ENCODE measurements at regions not wholly inside any gene's neighbourhood (a gene's known extent, or its start where the extent isn't known, plus 50 kb on each side); places are given as distances from the start of the nearest gene placed in this dataset.
A peak's percentile ranks its signal among the peaks of the same experiment; 100 is the strongest.

GRCh38 chr2:224165901-224166319 is 126.8 kb upstream of the SERPINE2 start:
- ChIA-PET CTCF (interaction anchor here (0.7 kb wide), 1 partner anchor 80 kb away, joined by 3 read pairs; no protein-coding TSS in a partner anchor), RAD21 (ENCODE audit: unreplicated experiment) (no interaction called here), POLR2A (no interaction called here), SMC1A (ENCODE audit: uncharacterized antibody, unreplicated experiment) (no interaction called here)
- no peaks in the 10 kb centered on the region for H3K79me2 ChIP-seq (ENCODE audit: control insufficient read depth, insufficient read depth, low read length)
- no peak overlapping the region for H3K27ac ChIP-seq (ENCODE audit: control insufficient read depth, insufficient read depth)
- DNase-seq (ENCODE audit: low read depth, low spot score) (no peak), ATAC-seq (no peak), FAIRE-seq (no peak)
- no peak overlapping the region for H2AFZ ChIP-seq (ENCODE audit: control insufficient read depth, low read depth, low read length)
- no peaks in the 10 kb centered on the region for H3K4me1 ChIP-seq (ENCODE audit: control insufficient read depth, insufficient read depth, low read length)
- no peak for TF ChIP-seq RELA (IDR thresholded peaks at IDR 0.05; ENCODE audit: borderline replicate concordance, partially characterized antibody)
- 0 out of 2 replicates have a peak, but pooled peaks have one; percentile 22 for TF ChIP-seq RUNX3 (IDR thresholded peaks at IDR 0.05; ENCODE audit: low read length)
- TF ChIP-seq JUNB (IDR thresholded peaks at IDR 0.05) = peak; percentile 36; the same call in 1 of the 2 replicates
- no peak overlapping the region for H3K4me2 ChIP-seq (ENCODE audit: control insufficient read depth, insufficient read depth)
- no peaks in the 10 kb centered on the region for H3K9me3 ChIP-seq (replicated peaks; ENCODE audit: control insufficient read depth, insufficient read depth, low read length)
- H3K27me3 ChIP-seq (replicated peaks in 1 of 2; ENCODE audit: control insufficient read depth in 2 of 2, insufficient read depth in 2 of 2, low read length in 1 of 2) = no peaks in the 10 kb centered on the region; a peak in 1 of 4 replicates
- 0% methylated on average over 2 of the region's 2 CpGs for whole genome bisulfite sequencing (ENCODE audit: insufficient coverage, insufficient replicate concordance, low lambda C conversion rate, missing lambda C conversion rate)
- no peak overlapping the region for H3K9ac ChIP-seq (ENCODE audit: control insufficient read depth, insufficient read depth, low read length)
- no peak overlapping the region for H3K4me3 ChIP-seq
- in situ Hi-C loops (cut with MboI) (no loop called here), intact Hi-C loops (cut with micrococcal nuclease; ENCODE audit: unreplicated experiment) (no loop called here)
- BruUV-seq (replicated peaks) = no TSS peak
- H3K36me3 ChIP-seq (ENCODE audit: control insufficient read depth in 2 of 2, insufficient read depth in 2 of 2, low read length in 1 of 2) = no peaks in the 10 kb centered on the region
- no peaks in the 10 kb centered on the region for H4K20me1 ChIP-seq (ENCODE audit: control insufficient read depth, insufficient read depth)

- ATAC-seq = no peak
Measured at GRCh38 chr2:224163566-224164307, 124.7 kb upstream of the SERPINE2 start.

More at GRCh38 chr2:224163566-224164307, 124.7 kb upstream of the SERPINE2 start:
- H4K20me1 ChIP-seq (ENCODE audit: control insufficient read depth, insufficient read depth) = no peaks in the 10 kb centered on the region
- no peaks in the 10 kb centered on the region; a peak in 1 of 4 replicates for H3K27me3 ChIP-seq (replicated peaks in 1 of 2; ENCODE audit: control insufficient read depth in 2 of 2, insufficient read depth in 2 of 2, low read length in 1 of 2)
- TF ChIP-seq CHD2 (IDR thresholded peaks at IDR 0.05; ENCODE audit: borderline replicate concordance, low read depth, low read length) (no peak), ZNF24 (IDR thresholded peaks at IDR 0.05) (no peak), SUZ12 (IDR thresholded peaks at IDR 0.05; ENCODE audit: unreplicated experiment) (no peak)
- H2AFZ ChIP-seq (ENCODE audit: control insufficient read depth, low read depth, low read length) = no peak overlapping the region
- H3K4me1 ChIP-seq (ENCODE audit: control insufficient read depth, insufficient read depth, low read length) = no peaks in the 10 kb centered on the region
- ChIA-PET RAD21 (ENCODE audit: unreplicated experiment) (no interaction called here), SMC1A (ENCODE audit: uncharacterized antibody, unreplicated experiment) (no interaction called here), CTCF (no interaction called here), POLR2A (no interaction called here)
- in situ Hi-C loops (cut with MboI) (no loop called here), intact Hi-C loops (cut with micrococcal nuclease; ENCODE audit: unreplicated experiment) (no loop called here)
- no peaks in the 10 kb centered on the region for H3K9me3 ChIP-seq (replicated peaks; ENCODE audit: control insufficient read depth, insufficient read depth, low read length)
- H3K79me2 ChIP-seq (ENCODE audit: control insufficient read depth, insufficient read depth, low read length) = no peaks in the 10 kb centered on the region
- no peak for FAIRE-seq
- no peak overlapping the region for H3K4me3 ChIP-seq
- BruUV-seq (replicated peaks) = no TSS peak
- no peak overlapping the region for H3K27ac ChIP-seq (ENCODE audit: control insufficient read depth, insufficient read depth)
- WGBS (ENCODE audit: insufficient coverage, insufficient replicate concordance, low lambda C conversion rate, missing lambda C conversion rate) = 7% methylated on average over 4 of the region's 4 CpGs
- no peak overlapping the region for H3K4me2 ChIP-seq (ENCODE audit: control insufficient read depth, insufficient read depth)
- no peaks in the 10 kb centered on the region for H3K36me3 ChIP-seq (ENCODE audit: control insufficient read depth in 2 of 2, insufficient read depth in 2 of 2, low read length in 1 of 2)
- DNase-seq (ENCODE audit: low read depth, low spot score) = no peak
- no peak overlapping the region for H3K9ac ChIP-seq (ENCODE audit: control insufficient read depth, insufficient read depth, low read length)

Data from GM12878 (cell line).